Testis (tissue), 2 donors: ENCODE measurements at regions not wholly inside any gene's neighbourhood (a gene's known extent, or its start where the extent isn't known, plus 50 kb on each side); places are given as distances from the start of the nearest gene placed in this dataset.

ENCODE experiments used
- DNase-seq: peaks from one replicate; pipeline ENCODE4 v3.0.0-alpha.2; 2019
- H3K27ac ChIP-seq, 2 donors: fragments of 200-600 bp; sonication (generic); one replicate each; pipeline ENCODE4 v1.5.1; 2019
- H3K27me3 ChIP-seq: fragments of 200-600 bp; sonication (generic); one replicate; pipeline ENCODE4 v1.5.1; 2019
- H3K36me3 ChIP-seq: fragments of 200-600 bp; sonication (generic); one replicate; pipeline ENCODE4 v1.5.1; 2017; ENCODE audit warnings: low read depth; ENCODE audit errors: missing control alignments
- H3K4me1 ChIP-seq: fragments of 200-600 bp; sonication (generic); one replicate; pipeline ENCODE4 v1.5.1; 2019
- H3K4me3 ChIP-seq, 2 donors: fragments of 200-600 bp; sonication (generic); one replicate each; pipeline ENCODE4 v1.5.1; 2017 to 2019
- H3K9me3 ChIP-seq: fragments of 200-600 bp; sonication (generic); one replicate; pipeline ENCODE4 v1.5.1; 2017
- CTCF ChIP-seq, 3 experiments: fragments of 450-650 bp in 2 of 3; fragments of 200-600 bp in 1 of 3; sonication (generic) in 1 of 3; IDR thresholded peaks; one replicate each; pipeline ENCODE4 v1.5.1; 2016 to 2019; ENCODE audit warnings: antibody characterized with exemption in 3 of 3, mild to moderate bottlenecking in 2 of 3, moderate library complexity in 1 of 3
- POLR2A ChIP-seq: fragments of 450-650 bp; IDR thresholded peaks from one replicate; pipeline ENCODE4 v1.6.1; 2017; ENCODE audit warnings: antibody characterized with exemption, mild to moderate bottlenecking, moderate library complexity
- WGBS, 2 donors: methylation state at CpG; one replicate each; pipeline ENCODE4 v1.1.5; 2018; 5-methylcytosine and 5-hydroxymethylcytosine counted together
- intact Hi-C: fragments of 100-400 bp; cut with DNase I; formaldehyde crosslinking; loops from one replicate; pipeline ENCODE4 v1.15.1; 2023; ENCODE audit warnings: low total_unique reads

GRCh38 chr3:106126067-106126845 is 257.4 kb upstream of the CBLB start:
- 45 to 50% methylated on average over 4 of the region's 4 CpGs for WGBS, 2 donors

GRCh38 chr3:106126846-106127235 is 258.0 kb upstream of the CBLB start:
- DNase-seq: no peak
- Histone ChIP-seq H3K9me3 (no peaks in the 10 kb centered on the region), H3K27me3 (no peaks in the 10 kb centered on the region), H3K36me3 (no peaks in the 10 kb centered on the region), H3K27ac (peak overlapping the region; percentile 6 to 19), H3K4me1 (peaks cover 22% of the 10 kb centered on the region), H3K4me3 (no peak overlapping the region)
- intact Hi-C loops: no loop called here
- TF ChIP-seq CTCF (IDR thresholded peaks at IDR 0.05): no peak
- TF ChIP-seq POLR2A: no peak
- 61 to 80% methylated on average over 4 of the region's 4 CpGs for WGBS, 2 donors

More at GRCh38 chr3:106126067-106126845, 257.4 kb upstream of the CBLB start:
- no peaks in the 10 kb centered on the region for H3K9me3 ChIP-seq
- TF ChIP-seq POLR2A: no peak
- no peak overlapping the region for H3K4me3 ChIP-seq
- intact Hi-C loops: no loop called here
- H3K4me1 ChIP-seq: peaks cover 22% of the 10 kb centered on the region
- no peaks in the 10 kb centered on the region for H3K27me3 ChIP-seq
- no peaks in the 10 kb centered on the region for H3K36me3 ChIP-seq
- no peak for DNase-seq
- peak overlapping the region; percentile 6 to 19 for H3K27ac ChIP-seq

- no peaks in the 10 kb centered on the region for H3K27me3 ChIP-seq
- no peaks in the 10 kb centered on the region for H3K36me3 ChIP-seq
- H3K9me3 ChIP-seq: no peaks in the 10 kb centered on the region
- no peak overlapping the region for H3K4me3 ChIP-seq
- 63 to 66% methylated on average over 2 of the region's 2 CpGs for WGBS, 2 donors
- H3K4me1 ChIP-seq: peaks cover 22% of the 10 kb centered on the region
- TF ChIP-seq CTCF (IDR thresholded peaks at IDR 0.05): no peak
- TF ChIP-seq POLR2A: no peak
- intact Hi-C loops: no loop called here
- no peak for DNase-seq
- H3K27ac ChIP-seq: no peak overlapping the region
Measured at GRCh38 chr3:106129939-106130338, 261.1 kb upstream of the CBLB start.

GRCh38 chr3:106130384-106131198 is 261.8 kb upstream of the CBLB start:
- 21 to 36% methylated on average over 2 of the region's 2 CpGs for WGBS, 2 donors
- no peak for DNase-seq
- Histone ChIP-seq H3K9me3 (no peaks in the 10 kb centered on the region), H3K36me3 (no peaks in the 10 kb centered on the region), H3K27ac (no peak overlapping the region), H3K27me3 (no peaks in the 10 kb centered on the region), H3K4me1 (peaks cover 20% of the 10 kb centered on the region), H3K4me3 (no peak overlapping the region)
- TF ChIP-seq POLR2A (no peak), CTCF (IDR thresholded peaks at IDR 0.05) (no peak)
- intact Hi-C loops: no loop called here

GRCh38 chr3:106135451-106136160 is 266.8 kb upstream of the CBLB start:
- intact Hi-C loops: no loop called here
- Histone ChIP-seq H3K4me1 (peaks cover 5% of the 10 kb centered on the region), H3K36me3 (no peaks in the 10 kb centered on the region), H3K27ac (no peak overlapping the region), H3K9me3 (no peaks in the 10 kb centered on the region), H3K27me3 (no peaks in the 10 kb centered on the region), H3K4me3 (no peak overlapping the region)
- TF ChIP-seq POLR2A: no peak
- no peak for TF ChIP-seq CTCF (IDR thresholded peaks at IDR 0.05)
- DNase-seq: no peak
- 57 to 70% methylated on average over 11 to 24 of the region's 26 CpGs for WGBS, 2 donors
